HG03460 (cell line): ENCODE measurements at regions not wholly inside any gene's neighbourhood (a gene's known extent, or its start where the extent isn't known, plus 50 kb on each side); places are given as distances from the start of the nearest gene placed in this dataset.
"Not testable (repeated sequence)": the region's sequence is repeated elsewhere in the genome, so short reads cannot be mapped to it uniquely, and the experiment has no call there.

Experiments
- ATAC-seq: cut with Tn5 transposase; IDR thresholded peaks from one replicate; pipeline ENCODE4 v1.9.1; 2021; ENCODE audit not compliant: unreplicated experiment

GRCh38 chr13:104975272-104975671, 1560.2 kb downstream of the EFNB2 start:
- ATAC-seq = peak; percentile 54

DNA sequence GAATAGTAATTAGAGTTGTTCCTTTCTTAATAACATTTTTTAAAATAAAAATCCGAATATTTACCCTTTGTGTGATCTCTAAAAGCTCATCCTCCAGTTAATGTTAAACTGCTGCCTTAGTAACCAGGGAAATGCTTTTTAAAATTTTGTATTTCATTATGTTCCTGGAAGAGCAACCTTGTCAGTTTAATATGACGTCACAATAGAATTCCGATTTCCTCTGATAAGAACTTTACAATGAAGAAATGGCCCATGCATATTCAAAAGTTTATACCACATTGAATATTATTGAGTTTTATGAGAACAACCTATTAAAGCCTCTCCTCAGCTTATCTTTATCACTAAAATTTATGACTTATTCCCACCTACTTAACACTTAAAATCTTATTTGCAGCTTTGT, 1566.6 kb downstream of the EFNB2 start:
- no peak for ATAC-seq

DNA sequence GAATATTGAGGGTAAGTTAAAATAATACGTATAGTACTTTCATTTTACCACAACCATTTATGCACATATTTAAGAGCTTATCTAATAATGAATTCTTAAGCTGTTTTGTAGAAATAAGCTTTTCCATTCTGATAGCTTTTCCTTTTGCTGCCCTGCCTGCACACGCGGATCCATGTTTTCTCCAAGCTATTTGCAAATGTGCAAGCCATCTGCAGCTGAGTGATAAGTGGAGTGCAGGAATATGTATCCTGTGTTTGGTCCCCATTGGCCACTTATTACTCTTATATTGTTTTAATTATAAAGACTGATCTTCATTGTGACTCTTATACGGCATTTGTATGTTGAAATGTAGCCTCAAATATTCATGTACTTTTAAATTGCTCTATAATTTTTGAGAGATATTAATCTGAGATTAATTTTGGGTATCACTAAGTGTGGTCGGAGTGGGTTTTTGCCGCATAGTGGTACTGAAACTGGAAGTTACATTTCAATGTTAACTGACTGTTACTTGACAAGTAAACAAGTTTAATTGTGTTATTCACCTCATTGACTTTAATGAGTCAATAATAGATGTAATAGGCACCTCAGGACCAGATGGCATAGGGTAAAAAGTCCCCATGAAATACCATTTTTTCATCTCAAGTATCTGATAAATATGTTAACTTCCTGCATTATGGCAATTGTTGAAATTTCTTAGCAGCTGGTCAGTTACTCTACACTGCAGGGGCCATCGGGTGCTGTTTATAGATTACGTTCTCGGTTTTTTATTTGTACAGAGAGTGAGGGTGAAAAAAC, 1567.4 kb downstream of the EFNB2 start:
- ATAC-seq = no peak

- no peak for ATAC-seq
Measured at GRCh38 chr13:104967376-104967775, 1568.1 kb downstream of the EFNB2 start.

DNA sequence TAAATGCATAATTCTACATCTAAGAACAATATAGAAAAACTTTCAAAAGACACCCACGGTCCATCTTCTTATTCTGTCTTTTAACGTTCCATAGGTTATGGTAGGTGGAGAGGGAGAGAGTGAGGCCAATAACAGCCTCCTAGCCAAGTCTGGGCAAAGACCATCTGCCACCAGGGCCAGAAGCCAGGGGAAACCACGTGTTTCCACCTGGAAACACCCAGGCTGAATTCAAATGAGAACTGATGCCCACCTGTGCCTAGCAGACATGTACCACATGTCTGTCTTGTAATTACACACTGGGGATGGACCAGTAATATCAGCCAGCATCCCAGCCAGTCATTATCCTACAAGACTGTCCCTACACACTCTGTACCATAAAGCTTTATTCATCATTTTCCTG, 1573.1 kb downstream of the EFNB2 start:
- ATAC-seq = no peak

DNA sequence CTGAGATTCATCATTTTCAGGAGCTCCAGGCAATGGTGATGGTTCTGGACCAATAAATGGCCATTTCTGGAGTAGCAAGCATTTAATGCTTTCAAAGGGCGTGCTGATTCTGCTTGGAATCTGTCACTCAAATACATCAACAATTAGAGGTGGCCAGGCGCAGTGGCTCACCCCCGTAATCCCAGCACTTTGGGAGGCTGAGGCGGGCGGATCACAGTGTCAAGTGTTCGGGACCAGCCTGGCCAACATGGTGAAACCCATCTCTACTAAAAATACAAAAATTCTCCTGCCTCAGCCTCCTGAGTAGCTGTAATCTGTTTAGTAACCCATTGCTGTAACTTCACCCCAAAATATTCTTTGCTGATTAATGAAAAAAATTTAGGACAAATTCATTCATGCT, 1574.2 kb downstream of the EFNB2 start:
- ATAC-seq = no peak

- ATAC-seq = no peak
Measured at GRCh38 chr13:104954210-104954609, 1581.3 kb downstream of the EFNB2 start.

DNA sequence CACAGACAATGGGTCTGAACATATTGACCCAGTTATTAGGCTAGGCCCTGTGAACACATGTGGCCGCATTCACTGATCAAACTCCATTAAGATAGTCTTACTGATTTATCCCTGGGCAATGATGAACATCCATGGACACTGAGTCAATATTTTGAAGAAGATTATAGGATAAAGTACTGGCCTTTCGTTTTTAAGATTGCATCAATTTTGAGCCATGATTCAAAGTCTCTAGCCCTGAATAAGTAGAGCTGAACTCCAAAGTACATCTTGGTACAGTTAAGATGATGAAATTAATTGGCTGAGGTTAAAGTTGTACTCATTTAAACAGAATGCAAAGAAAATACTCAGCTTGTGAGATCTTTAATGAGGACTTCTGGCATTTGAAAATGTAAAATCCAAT, 1581.9 kb downstream of the EFNB2 start:
- no peak for ATAC-seq

DNA sequence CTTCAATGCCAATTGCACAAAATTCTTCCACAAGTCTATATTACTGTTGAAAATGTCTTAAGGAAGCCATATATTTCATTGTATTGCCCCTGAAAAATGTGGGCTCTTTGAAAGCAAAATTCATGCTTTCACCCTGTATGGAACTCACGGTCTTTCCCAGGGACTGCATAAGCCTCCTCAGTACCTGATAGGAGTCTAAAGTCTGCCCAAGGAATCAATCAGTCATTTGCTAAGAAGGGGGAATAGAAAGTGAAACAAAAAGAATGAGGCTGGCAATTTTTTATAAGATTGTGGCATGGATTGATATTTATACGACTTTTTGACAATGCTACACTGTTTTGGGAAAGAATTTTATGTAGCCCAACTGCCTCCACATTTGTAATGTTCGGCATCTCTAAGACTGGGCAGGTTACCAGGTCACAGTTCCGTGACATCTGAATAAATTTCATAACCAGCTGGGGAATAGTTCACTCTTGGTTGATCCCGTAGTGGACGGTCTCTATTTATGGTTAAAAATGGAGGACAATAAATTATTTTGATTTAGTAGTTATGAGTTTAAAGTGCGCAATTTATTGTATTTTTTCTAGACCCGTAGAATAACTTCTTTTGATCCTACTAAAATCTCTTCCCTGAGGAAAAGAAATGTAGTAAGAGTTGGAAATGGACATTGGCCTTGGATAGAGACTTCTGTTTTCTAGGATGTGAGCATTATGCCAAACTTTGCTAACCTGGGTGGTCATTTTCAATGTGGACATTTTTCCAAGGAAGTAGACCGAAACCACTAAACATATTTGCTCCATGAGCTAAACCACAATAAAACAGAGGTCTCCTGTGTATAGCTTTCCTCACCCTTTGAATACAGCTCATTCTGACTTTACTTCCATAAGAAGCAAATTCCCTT, 1585.4 kb downstream of the EFNB2 start:
- ATAC-seq = no peak

DNA sequence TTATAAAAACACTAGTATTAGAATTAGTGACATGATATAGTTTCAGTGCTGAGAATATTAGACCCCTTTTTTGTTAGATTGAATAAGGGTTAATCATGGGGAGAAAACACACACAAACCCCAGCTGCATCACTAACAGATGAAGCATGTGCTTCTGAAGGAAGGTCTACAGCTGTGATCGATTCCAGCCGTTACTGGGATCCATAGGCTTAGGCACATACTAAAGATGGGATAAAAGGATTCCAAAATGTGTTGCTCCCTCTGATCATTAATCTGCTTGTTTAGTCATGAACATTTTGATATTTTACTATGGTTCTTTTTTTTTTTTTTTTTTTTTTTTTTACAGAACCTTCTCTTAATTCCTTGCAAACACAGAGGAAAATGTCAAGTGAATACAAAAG, 1591.3 kb downstream of the EFNB2 start:
- no peak for ATAC-seq

DNA sequence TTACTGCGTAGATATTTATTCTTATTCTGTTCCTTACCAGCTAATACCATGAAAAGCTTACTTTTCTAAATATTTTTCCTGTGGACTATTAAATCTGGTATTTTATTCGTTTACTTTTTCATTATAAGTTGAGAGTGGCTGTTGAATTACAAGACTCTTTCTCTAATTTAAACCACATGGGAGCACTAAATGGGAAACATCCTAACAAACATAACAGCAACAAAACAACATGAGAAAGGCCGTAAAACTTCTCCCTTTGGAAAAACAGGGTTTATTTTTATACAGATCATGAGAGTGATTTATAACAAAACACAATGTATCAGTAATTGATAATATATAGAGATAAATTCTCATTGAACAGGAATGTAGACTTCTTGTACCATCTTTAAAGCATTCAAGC, 1592.1 kb downstream of the EFNB2 start:
- no peak for ATAC-seq

DNA sequence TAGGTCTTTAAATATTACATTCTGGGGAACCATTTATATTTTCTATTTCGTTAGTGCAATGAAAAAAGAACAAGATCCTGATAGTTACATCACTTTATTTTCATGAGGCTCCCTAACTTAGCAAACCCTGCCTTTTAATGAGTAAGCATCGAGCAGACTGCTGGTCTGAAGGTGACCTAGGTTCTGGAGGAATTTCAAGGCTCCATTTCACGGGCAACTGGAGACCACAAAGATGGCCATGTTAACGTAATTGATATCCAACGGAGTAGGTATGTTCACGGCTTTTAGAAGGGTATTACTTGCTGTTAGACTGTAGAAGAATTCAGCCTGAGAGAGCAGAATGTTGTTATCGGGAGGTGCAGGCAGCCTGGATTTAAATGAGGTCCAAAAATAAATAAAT, 1597.6 kb downstream of the EFNB2 start:
- no peak for ATAC-seq

DNA sequence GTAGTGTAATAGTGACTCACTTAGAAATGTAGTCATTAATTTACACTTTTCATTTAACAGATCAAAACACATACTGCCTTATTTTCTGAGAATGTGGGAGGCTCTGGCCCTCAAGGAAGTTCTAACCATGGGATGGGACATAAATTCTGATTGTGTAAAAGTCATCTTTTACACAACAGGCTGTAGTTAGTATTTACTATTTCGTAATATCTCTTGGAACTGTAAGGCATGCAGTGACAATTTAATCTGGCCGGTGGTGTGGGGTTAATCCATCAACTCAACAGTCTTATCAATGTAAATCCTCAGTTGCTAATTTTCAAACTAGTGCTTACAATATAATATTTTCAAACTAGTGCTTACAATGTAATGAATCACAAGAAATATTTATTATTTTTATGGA, 1599.2 kb downstream of the EFNB2 start:
- no peak for ATAC-seq

- not testable (repeated sequence) for ATAC-seq
Measured at GRCh38 chr13:104920513-104920912, 1614.9 kb downstream of the EFNB2 start.

- no peak for ATAC-seq
Measured at GRCh38 chr13:104920091-104920490, 1615.4 kb downstream of the EFNB2 start.

GRCh38 chr13:104900191-104900817, 1635.2 kb downstream of the EFNB2 start:
- no peak for ATAC-seq

GRCh38 chr13:104898484-104898883, 1637.0 kb downstream of the EFNB2 start:
- no peak for ATAC-seq

- ATAC-seq = no peak
Measured at GRCh38 chr13:104895521-104895920, 1639.9 kb downstream of the EFNB2 start.

DNA sequence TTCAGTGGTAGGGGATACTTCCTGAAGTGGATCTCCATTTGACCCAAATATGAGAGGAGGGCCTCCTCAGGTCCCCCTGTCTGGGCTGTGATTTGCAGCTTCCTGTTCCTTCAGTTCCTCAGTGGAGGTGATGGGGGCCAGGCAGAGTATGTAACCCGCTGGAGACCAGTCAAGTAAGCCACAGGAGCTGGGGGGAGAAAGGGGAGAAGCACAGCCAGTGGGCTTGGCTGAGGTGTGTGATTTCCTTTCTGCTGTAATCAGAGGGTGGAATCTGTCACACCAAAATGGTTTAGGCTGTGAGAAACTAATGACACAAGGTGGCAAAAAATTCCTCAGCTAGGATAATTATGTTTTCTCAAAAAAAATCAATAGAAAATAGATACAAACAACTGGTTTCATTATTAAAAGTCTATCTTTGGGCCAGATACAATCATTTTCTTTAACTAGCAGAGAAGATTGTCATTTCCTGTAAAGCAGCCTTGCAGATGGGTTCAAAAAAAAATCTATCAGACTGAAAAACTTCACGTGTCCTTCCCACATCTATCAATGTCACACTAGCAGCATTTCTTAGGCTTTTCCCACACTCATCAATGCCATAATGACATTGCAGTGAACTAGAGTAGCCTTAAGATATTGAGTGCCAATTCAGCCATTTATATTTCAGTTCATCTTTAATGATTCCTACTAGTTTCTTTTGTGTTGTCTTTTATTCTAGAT, 1660.3 kb downstream of the EFNB2 start:
- no peak for ATAC-seq

GRCh38 chr13:104872153-104872552, 1663.3 kb downstream of the EFNB2 start:
- no peak for ATAC-seq

- ATAC-seq = no peak
Measured at GRCh38 chr13:104871456-104871855, 1664.0 kb downstream of the EFNB2 start.
